Osteoblast (primary cell): ENCODE measurements at regions not wholly inside any gene's neighbourhood (a gene's known extent, or its start where the extent isn't known, plus 50 kb on each side); places are given as distances from the start of the nearest gene placed in this dataset.

Experiments used
- DNase-seq: peaks from one replicate; pipeline ENCODE4 v3.0.0; 2011; ENCODE audit warnings: low spot score, mixed read lengths; ENCODE audit not compliant: insufficient read length; ENCODE audit errors: missing footprints
- H2AFZ ChIP-seq: 2 replicates; pipeline ENCODE4 v1.6.0; 2011; ENCODE audit warnings: mild to moderate bottlenecking, low read length
- H3K27ac ChIP-seq: 2 replicates; pipeline ENCODE4 v1.5.1; 2011; ENCODE audit warnings: mild to moderate bottlenecking, low read depth, low read length, moderate library complexity
- H3K27me3 ChIP-seq: 2 replicates; pipeline ENCODE4 v1.6.0; 2012; ENCODE audit warnings: mild to moderate bottlenecking, control low read depth, inconsistent platforms, low read length, moderate library complexity; ENCODE audit not compliant: insufficient read depth
- H3K36me3 ChIP-seq: 2 replicates; pipeline ENCODE4 v1.5.1; 2011; ENCODE audit warnings: mild to moderate bottlenecking, low read length, control low read depth, moderate library complexity; ENCODE audit not compliant: insufficient read depth
- H3K4me1 ChIP-seq: 2 replicates; pipeline ENCODE4 v1.5.1; 2011; ENCODE audit warnings: mild to moderate bottlenecking, low read length, control low read depth, moderate library complexity; ENCODE audit not compliant: insufficient read depth
- H3K4me2 ChIP-seq: 2 replicates; pipeline ENCODE4 v1.6.0; 2011; ENCODE audit warnings: mild to moderate bottlenecking, low read length; ENCODE audit not compliant: insufficient read depth
- H3K4me3 ChIP-seq: fragments of 200-600 bp; sonication (generic); 3 replicates; pipeline ENCODE4 v1.5.1; 2012; ENCODE audit warnings: mild to moderate bottlenecking, low read length, inconsistent platforms; ENCODE audit not compliant: insufficient read depth
- H3K79me2 ChIP-seq: 2 replicates; pipeline ENCODE4 v1.6.0; 2012; ENCODE audit warnings: mild to moderate bottlenecking, low read length, control low read depth, inconsistent platforms; ENCODE audit not compliant: insufficient read depth
- H3K9me3 ChIP-seq: 2 replicates; pipeline ENCODE4 v1.5.1; 2011; ENCODE audit warnings: low read depth, low read length, control low read depth
- H4K20me1 ChIP-seq: 2 replicates; pipeline ENCODE4 v1.6.0; 2012; ENCODE audit warnings: mild to moderate bottlenecking, low read length, control low read depth; ENCODE audit not compliant: insufficient read depth
- TF ChIP-seq, protein P1 (sequence below): IDR thresholded peaks from 2 replicates; pipeline ENCODE4 v1.5.1; 2011; ENCODE audit warnings: mild to moderate bottlenecking, low read depth, low read length, moderate library complexity; ENCODE audit errors: extremely low read depth

DNA sequence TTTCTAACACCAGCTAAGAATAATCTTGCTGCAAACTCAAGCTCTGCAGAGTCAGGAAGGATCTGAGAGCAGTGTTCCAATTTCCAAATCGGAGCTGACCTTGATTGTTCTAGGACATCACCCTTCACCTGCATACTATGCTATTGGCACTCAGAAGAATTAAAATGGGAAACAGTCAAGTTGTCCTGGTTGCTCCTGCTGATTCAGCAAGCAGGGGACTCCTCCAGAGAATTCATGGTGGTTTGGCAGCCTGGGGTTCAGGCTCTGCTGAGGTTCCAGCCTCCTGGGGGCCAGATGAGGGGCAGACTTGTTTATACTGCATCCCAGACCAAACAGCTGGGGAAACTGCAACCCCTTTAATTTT lies 213.7 kb upstream of the ADAMTS9 start:
- Histone ChIP-seq H3K27ac (no peak overlapping the region), H3K4me3 (no peak overlapping the region), H2AFZ (no peak overlapping the region), H3K36me3 (no peaks in the 10 kb centered on the region), H3K27me3 (no peaks in the 10 kb centered on the region), H3K9me3 (no peaks in the 10 kb centered on the region), H3K4me2 (no peak overlapping the region), H4K20me1 (no peaks in the 10 kb centered on the region), H3K4me1 (no peaks in the 10 kb centered on the region), H3K79me2 (no peaks in the 10 kb centered on the region)
- DNase-seq: peak; percentile 18
- TF ChIP-seq, protein P1, sequence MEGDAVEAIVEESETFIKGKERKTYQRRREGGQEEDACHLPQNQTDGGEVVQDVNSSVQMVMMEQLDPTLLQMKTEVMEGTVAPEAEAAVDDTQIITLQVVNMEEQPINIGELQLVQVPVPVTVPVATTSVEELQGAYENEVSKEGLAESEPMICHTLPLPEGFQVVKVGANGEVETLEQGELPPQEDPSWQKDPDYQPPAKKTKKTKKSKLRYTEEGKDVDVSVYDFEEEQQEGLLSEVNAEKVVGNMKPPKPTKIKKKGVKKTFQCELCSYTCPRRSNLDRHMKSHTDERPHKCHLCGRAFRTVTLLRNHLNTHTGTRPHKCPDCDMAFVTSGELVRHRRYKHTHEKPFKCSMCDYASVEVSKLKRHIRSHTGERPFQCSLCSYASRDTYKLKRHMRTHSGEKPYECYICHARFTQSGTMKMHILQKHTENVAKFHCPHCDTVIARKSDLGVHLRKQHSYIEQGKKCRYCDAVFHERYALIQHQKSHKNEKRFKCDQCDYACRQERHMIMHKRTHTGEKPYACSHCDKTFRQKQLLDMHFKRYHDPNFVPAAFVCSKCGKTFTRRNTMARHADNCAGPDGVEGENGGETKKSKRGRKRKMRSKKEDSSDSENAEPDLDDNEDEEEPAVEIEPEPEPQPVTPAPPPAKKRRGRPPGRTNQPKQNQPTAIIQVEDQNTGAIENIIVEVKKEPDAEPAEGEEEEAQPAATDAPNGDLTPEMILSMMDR: no peak

GRCh38 chr3:64900617-64901521 lies 213.1 kb upstream of the ADAMTS9 start:
- Histone ChIP-seq H3K27me3 (no peaks in the 10 kb centered on the region), H3K4me2 (no peak overlapping the region), H3K79me2 (no peaks in the 10 kb centered on the region), H3K9me3 (no peaks in the 10 kb centered on the region), H3K4me3 (no peak overlapping the region), H3K36me3 (no peaks in the 10 kb centered on the region), H3K27ac (no peak overlapping the region), H4K20me1 (no peaks in the 10 kb centered on the region), H3K4me1 (no peaks in the 10 kb centered on the region), H2AFZ (no peak overlapping the region)
- DNase-seq: peak; percentile 17
- TF ChIP-seq, protein P1: no peak

- Histone ChIP-seq H3K27me3 (no peaks in the 10 kb centered on the region), H4K20me1 (no peaks in the 10 kb centered on the region), H3K36me3 (no peaks in the 10 kb centered on the region), H3K79me2 (no peaks in the 10 kb centered on the region), H3K4me3 (no peak overlapping the region), H3K9me3 (no peaks in the 10 kb centered on the region), H3K27ac (no peak overlapping the region), H2AFZ (no peak overlapping the region), H3K4me1 (no peaks in the 10 kb centered on the region), H3K4me2 (no peak overlapping the region)
- DNase-seq: no peak
- TF ChIP-seq, protein P1: no peak
Measured at GRCh38 chr3:64900156-64900555, 212.4 kb upstream of the ADAMTS9 start.

GRCh38 chr3:64898941-64899340 lies 211.1 kb upstream of the ADAMTS9 start:
- Histone ChIP-seq H2AFZ (no peak overlapping the region), H3K4me2 (no peak overlapping the region), H3K4me1 (no peaks in the 10 kb centered on the region), H3K27ac (no peak overlapping the region), H3K79me2 (no peaks in the 10 kb centered on the region), H3K4me3 (no peak overlapping the region), H4K20me1 (no peaks in the 10 kb centered on the region), H3K36me3 (no peaks in the 10 kb centered on the region), H3K27me3 (no peaks in the 10 kb centered on the region), H3K9me3 (no peaks in the 10 kb centered on the region)
- DNase-seq: no peak
- TF ChIP-seq, protein P1: no peak
